AML-193 (cell line): ENCODE measurements at regions not wholly inside any gene's neighbourhood (a gene's known extent, or its start where the extent isn't known, plus 50 kb on each side); places are given as distances from the start of the nearest gene placed in this dataset.
"Not testable (repeated sequence)": the region's sequence is repeated elsewhere in the genome, so short reads cannot be mapped to it uniquely, and the experiment has no call there.

ENCODE experiments used
- DNase-seq, 2 experiments: peaks; one replicate each; lab custom pipeline; 2025; lab: John Stamatoyannopoulos, UW

DNA sequence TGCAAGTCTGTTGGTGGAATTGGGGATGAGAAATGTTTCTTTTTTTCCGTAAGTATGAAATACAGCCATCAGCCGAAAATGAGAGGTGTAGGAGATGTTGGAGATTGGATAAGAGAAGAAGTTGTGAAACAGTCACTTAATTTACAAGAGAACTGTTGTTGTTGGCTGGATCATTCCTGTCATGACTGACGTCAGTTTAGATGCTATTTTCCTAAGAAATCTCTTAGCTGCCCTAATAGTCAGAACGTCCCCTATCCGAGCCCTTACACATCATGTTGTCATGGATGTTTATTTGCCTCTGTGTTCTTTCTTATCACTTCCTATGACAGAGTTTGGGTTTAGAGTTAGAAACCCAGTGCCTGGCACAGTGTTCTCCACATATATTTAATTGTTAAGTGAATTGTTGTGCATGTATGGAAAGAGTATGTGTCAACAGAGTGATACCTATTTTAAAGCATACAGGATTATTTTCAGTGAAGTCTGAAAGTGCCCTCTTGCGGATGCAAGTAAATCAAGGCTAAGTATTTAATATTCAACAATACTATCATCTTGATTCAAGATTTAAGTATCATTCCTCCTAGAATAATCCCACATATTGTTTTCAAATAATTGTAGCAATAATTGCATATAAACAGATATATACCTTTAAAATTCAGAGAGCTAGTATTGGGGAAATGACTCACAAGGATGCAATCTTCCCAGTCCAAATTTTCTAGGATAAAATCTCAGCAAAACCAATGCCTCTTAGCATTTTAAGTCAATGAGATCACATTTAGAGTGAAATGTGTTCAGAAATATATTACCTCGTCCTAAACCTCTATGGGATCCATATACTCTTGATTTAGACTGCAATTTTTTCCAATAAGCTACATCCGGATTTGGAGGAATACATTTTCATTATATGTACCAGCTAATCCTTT lies 309.9 kb upstream of the NOX3 start:
- no peak for DNase-seq

GRCh38 chr6:155762649-155763048 lies 307.0 kb upstream of the NOX3 start:
- no peak for DNase-seq

DNA sequence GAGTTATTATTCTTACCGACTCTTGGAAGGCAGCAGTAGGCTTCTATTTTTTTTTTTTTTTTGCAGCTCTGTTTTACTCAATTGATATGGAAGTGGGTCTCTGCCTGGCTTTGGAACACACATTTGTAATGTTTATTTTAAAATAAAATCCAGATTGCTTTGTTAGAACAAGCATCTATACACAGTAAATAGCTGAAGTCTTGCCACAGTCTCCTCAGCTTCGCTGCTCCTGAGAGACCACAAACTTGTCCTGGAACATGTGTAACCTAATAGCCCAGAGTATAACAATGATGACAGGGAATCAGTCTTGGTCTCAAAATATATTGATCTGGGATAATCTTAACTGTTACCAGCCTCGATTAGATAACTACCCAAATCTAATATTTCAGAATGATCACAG lies 299.8 kb upstream of the NOX3 start:
- no peak for DNase-seq

- not testable (repeated sequence) for DNase-seq
Observed at GRCh38 chr6:155748778-155749177, 293.1 kb upstream of the NOX3 start.

DNA sequence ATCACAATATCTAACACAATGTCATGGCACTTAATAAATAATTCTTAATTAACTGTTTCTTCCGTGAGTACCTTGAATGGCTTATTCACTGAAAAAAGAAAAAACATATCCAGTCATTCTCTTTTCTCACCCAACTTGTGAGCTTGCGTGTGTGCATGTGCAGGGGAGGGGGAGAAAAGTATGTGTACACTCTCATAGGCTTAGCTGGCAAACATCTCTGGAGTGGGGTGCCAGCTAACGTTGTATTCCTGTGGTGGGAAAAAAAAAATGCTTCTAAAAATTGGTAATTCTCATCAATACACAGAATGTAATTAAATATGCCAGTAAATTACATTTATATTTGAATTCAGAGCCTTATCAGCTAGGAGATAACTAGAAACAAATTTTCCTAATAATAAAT lies 291.9 kb upstream of the NOX3 start:
- no peak for DNase-seq

DNA sequence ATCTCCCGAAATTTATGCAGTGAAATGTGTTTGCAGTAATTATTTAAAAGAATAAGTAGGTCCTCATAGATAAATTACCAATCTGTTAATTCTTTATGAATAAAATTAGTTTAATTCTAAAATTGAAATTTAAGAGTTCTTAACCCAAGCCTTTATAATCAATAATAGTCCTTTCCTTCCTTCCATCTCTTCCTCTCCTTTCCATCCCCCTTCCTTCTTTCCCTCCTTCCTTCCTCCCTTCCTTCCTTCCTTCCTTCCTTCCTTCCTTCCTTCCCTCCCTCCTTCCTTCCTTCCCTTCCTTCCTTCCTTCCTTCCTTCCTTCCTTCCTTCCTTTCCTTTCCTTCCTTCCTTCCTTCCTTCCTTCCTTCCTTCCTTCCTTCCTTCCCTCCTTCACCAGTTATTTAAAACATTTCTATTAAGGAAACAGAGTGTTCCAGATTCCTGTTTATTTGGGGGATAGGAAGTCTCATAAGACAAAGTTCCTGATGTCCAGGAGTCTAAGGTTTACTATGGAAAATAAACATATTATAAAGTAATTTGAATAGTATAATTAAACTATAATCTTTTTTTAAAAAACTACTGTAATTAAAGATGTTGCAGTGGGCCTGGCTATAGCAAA lies 285.3 kb upstream of the NOX3 start:
- DNase-seq: no peak

DNA sequence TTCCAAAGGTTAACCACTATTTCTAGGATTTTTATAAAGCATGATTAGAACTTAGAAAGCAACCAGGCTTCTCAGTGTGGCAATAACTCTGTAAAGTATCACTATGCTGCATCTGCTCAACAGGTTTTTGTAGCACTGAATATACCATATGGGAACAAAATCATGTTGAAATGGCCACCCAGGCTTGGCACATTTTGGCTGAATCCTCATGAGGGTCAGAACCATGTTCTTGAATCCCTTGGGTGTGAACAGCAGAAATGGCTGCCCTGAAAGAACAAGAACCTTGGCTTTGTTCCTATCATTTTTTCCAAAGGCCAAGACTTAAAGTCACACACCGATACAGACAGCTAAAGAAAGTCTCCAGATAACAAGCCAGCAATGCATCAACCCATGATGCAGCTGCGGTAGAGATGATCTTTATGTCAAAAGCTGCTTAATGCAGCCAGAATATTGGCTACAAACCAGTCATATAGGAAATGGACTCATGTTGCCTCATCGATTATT lies 283.0 kb upstream of the NOX3 start:
- no peak for DNase-seq

- DNase-seq: peak; percentile 3 to 13
Observed at GRCh38 chr6:155717374-155717773, 261.7 kb upstream of the NOX3 start.

DNA sequence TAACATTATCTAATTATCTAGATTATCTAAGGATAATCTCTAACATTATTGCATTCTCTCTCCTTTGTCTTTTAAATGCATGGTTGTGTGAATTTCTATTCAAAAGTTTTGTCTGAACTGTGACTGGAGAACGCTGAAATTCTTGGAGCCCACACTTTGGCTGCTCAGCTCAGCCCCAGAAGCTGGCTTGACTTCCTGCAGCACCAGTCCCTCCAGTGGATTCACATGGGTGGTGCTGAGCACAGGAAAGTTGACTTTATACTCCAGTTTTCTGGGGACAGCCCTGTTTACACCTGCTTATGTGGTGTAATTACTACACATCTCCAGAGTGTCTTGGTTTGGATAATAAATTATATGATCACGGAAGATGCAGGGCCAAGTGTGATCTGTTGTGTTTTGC lies 255.1 kb upstream of the NOX3 start:
- no peak for DNase-seq

DNA sequence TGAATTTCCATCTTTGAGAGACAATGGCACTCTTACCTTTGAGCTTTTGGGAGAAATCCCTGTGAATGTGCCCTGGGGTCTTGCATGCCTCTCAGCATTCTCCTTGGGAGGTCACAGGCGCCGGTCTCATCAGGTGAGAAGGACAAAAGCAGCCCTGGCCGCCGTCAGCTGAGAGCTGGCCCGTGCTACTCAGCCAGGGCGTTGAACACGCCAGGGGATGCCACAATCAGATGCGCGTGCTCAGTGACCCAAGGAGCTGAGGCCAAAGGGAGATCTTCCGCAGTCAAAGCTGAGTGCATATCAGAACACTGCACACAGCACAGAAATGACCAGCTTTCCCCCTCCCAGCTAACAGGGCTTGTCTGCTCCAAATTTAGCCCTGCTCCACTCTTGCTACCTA lies 253.6 kb upstream of the NOX3 start:
- DNase-seq: no peak

- DNase-seq: no peak
Observed at GRCh38 chr6:155708100-155708499, 252.5 kb upstream of the NOX3 start.

GRCh38 chr6:155706806-155707205 lies 251.2 kb upstream of the NOX3 start:
- DNase-seq: no peak

GRCh38 chr6:155706341-155706740 lies 250.7 kb upstream of the NOX3 start:
- DNase-seq: no peak

GRCh38 chr6:155701342-155701741 lies 245.7 kb upstream of the NOX3 start:
- no peak for DNase-seq

GRCh38 chr6:155695495-155695894 lies 239.9 kb upstream of the NOX3 start:
- no peak for DNase-seq

DNA sequence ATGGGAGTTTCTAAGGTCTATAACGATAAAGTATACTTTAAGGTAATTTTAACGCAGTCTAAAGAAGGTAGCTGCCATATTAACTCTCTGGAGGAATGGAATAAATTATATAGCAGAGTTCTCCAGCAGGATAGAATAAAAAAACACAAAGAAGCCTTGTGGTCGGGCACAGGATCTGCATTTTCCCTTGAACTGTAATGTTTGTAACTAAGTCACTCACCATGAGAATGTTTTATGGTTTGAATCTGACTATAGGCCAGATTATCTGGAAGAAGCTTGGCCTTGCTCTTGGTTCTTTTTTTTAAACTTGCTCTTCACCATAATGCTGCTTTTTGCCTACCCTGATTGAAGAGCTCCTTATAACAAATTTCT lies 238.8 kb upstream of the NOX3 start:
- no peak for DNase-seq

DNA sequence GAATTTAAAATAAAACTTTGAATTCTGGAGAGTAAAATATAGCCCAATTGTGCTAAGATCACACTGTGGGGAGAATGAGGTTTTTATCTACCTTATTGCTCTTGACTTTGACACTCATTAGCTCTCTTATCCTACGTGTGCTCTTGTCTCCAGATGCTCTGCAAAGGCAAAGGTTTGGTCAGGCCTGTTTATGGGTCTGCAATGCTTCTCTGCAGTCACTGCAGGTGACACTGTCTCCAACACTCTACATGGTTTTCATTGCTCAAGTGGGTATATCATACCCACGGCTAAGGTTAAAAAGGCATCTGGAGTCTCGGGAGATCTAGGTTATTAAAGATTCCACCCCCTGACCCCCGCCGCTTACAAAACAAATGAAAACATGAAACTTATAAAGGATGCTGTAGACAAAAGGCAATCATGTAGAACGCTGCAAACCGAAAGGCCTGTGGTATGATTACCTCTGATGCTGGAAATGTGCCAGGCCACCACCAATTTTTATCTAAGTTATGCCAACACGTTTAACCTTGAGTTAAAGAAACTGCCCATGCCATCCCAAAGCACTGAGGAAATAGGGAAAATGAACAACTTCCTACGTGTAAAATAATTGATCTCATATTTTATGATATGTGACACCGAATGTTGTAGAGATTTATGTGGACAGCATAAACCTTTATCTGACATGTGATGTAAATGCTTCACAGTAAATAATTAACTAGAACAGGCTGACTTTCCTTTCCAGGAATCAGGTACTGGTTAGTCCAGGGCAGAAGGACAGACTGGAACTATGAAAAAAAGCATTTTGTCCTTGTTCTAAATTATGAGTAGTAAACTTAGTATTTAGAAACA lies 238.2 kb upstream of the NOX3 start:
- DNase-seq: no peak

DNA sequence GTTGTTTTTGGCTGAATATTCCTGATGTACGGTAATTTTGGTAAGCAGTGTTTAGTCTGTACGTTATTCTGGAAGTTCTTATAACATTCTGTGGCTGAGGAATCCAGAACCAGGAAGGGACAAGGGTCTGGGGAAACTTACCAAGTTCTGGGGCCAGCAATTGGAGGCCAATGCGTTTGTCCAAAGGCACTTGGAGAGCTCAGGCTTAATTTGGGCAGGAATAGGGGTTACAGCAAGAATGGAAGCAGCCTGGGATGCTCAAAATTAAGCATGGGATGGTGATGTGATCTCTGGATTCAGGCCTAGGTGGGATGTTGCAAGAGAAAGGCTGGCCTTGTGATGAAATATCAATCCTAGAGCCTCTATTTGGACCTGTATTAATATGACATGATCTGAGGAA lies 235.2 kb upstream of the NOX3 start:
- DNase-seq: no peak

GRCh38 chr6:155687645-155688044 lies 232.0 kb upstream of the NOX3 start:
- DNase-seq: no peak

DNA sequence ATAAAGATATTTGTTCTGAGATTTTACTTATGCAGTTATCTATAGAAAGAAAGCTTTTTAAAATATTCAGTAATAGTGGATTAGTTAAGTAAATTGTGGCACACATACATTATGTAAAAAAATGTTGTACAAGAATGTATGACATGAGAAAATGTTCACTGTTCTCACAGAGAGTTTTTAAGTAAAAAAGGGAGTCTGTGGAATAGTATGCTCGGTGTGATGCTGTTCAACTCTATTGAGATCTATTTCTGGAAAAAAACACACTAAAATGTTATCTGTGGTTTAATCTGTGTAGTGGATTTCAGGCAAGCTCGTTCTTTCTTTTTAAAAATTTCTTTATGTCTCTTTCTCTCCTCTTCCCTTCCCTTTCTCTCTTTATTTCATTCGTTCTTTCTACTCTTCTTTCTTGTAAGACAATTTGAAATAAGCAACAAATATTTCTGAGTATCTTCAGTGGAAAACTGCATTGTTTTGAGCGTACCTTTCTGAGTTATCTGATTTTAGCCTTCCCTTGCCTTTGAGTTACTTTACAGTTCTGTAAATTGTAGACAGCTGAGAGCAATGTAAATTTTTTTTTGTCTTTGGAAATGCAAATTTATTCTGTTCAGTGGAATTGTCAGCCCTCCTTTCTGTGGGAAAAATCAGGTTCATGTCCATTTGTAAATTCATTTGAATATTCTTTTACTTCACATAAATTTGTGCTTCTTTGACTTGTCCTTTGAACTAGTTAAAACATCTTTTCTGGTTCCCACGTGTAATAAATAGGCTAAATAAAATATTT lies 229.0 kb upstream of the NOX3 start:
- no peak for DNase-seq

GRCh38 chr6:155678361-155678760 lies 222.7 kb upstream of the NOX3 start:
- no peak for DNase-seq

DNA sequence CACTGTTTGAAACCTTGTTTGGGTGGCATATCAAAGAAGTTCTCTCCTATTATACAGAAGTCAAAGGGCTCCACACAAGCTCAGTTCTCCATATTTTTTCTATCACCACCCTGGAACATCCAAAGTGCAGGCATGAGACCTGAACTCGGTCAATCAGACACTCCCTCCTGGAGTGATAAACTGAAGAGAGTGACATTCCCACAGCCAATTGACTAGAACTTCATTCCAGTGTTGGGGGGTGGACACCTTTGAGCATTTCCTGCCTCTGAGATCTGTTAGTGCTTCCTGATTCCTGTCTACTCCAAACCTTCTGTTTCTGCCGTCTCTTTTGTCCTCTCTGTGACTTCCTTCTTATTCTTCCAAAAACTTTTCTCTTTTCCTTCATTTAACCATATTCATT lies 220.7 kb upstream of the NOX3 start:
- no peak for DNase-seq
